Spleen (tissue), 7 donors: ENCODE measurements at regions not wholly inside any gene's neighbourhood (a gene's known extent, or its start where the extent isn't known, plus 50 kb on each side); places are given as distances from the start of the nearest gene placed in this dataset.

ENCODE experiments used
- CTCF ChIP-seq, 11 experiments: fragments of 200-600 bp in 7 of 11; fragments of 450-650 bp in 4 of 11; sonication (generic) in 4 of 11; IDR thresholded peaks in 8 of 11; conservative IDR thresholded peaks in 3 of 11; 1 replicate in 7 of 11; 2 replicates in 4 of 11; pipeline versions ENCODE4 v1.4.0 to v1.8.0; 2016 to 2021; ENCODE audit warnings: antibody characterized with exemption in 11 of 11, inconsistent platforms in 4 of 11, mild to moderate bottlenecking in 1 of 11
- POLR2A ChIP-seq, 3 donors: fragments of 450-650 bp; IDR thresholded peaks; one replicate each; pipeline ENCODE4 v1.5.1; 2017; ENCODE audit warnings: antibody characterized with exemption in 3 of 3, mild to moderate bottlenecking in 1 of 3
- donor health status: DM: no; HTN: no; CAD: no; lungs with moderate emphysema.
- donor health status: DM: no; HTN: no; CAD: no.
- donor health status: DM: no; HTN: no; CAD: no.

GRCh38 chr1:76690766-76691165, 176.5 kb upstream of the ST6GALNAC5 start:
- TF ChIP-seq POLR2A (IDR thresholded peaks at IDR 0.05) (no peak), CTCF (IDR thresholded peaks at IDR 0.05 in 8 of 11, conservative IDR thresholded peaks at IDR 0.05 in 3 of 11) (no peak)
